ENCODE measurements at regions not wholly inside any gene's neighbourhood (a gene's known extent, or its start where the extent isn't known, plus 50 kb on each side); places are given as distances from the start of the nearest gene placed in this dataset.

DNA sequence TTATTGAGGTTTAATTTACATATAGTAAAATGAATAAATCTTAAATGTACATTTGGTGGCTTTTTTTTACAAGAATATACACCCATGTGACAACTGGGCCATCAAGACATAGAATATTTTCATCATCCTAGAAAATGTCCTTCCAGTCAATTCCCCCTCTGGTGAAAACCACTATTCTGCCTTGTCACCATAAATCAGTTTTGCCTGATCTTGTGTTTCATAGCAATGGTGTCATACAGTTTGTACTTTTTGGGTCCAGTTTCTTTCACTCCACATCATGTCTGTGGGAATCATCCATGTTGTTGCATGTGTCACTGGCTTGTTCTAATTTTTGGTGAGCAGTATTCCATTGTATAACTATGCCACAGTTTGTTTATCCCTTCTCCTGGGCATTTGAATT lies 133.1 kb downstream of the PDCD6IP start:
- no peak for DNase-seq
- intact Hi-C loops (cut with DNase I): no loop called here
- Histone ChIP-seq H3K27ac (no peak overlapping the region), H3K9me3 (no peaks in the 10 kb centered on the region), H3K36me3 (no peaks in the 10 kb centered on the region), H3K4me1 (no peaks in the 10 kb centered on the region), H3K4me3 (replicated peaks in 1 of 3) (no peak overlapping the region), H3K27me3 (no peaks in the 10 kb centered on the region)
- TF ChIP-seq, protein P1, sequence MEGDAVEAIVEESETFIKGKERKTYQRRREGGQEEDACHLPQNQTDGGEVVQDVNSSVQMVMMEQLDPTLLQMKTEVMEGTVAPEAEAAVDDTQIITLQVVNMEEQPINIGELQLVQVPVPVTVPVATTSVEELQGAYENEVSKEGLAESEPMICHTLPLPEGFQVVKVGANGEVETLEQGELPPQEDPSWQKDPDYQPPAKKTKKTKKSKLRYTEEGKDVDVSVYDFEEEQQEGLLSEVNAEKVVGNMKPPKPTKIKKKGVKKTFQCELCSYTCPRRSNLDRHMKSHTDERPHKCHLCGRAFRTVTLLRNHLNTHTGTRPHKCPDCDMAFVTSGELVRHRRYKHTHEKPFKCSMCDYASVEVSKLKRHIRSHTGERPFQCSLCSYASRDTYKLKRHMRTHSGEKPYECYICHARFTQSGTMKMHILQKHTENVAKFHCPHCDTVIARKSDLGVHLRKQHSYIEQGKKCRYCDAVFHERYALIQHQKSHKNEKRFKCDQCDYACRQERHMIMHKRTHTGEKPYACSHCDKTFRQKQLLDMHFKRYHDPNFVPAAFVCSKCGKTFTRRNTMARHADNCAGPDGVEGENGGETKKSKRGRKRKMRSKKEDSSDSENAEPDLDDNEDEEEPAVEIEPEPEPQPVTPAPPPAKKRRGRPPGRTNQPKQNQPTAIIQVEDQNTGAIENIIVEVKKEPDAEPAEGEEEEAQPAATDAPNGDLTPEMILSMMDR (IDR thresholded peaks at IDR 0.05): no peak
- no peak for TF ChIP-seq POLR2A (IDR thresholded peaks at IDR 0.05)

GRCh38 chr3:33932010-33932764 lies 133.8 kb downstream of the PDCD6IP start:
- no peak for DNase-seq
- 80% methylated on average over 6 of the region's 6 CpGs for WGBS, 2 donors
- intact Hi-C loops (cut with DNase I): no loop called here
- no peak overlapping the region for H3K27ac ChIP-seq
- no peak for TF ChIP-seq POLR2A (IDR thresholded peaks at IDR 0.05)
- TF ChIP-seq, protein P1 (IDR thresholded peaks at IDR 0.05): no peak
- H3K4me1 ChIP-seq: no peaks in the 10 kb centered on the region
- no peaks in the 10 kb centered on the region for H3K36me3 ChIP-seq
- no peaks in the 10 kb centered on the region for H3K27me3 ChIP-seq
- no peak overlapping the region for H3K4me3 ChIP-seq (replicated peaks in 1 of 3)
- no peaks in the 10 kb centered on the region for H3K9me3 ChIP-seq

- DNase-seq: no peak
- no peak overlapping the region for H3K27ac ChIP-seq
- intact Hi-C loops (cut with DNase I): no loop called here
- 72 to 92% methylated on average over 3 of the region's 3 CpGs for WGBS, 2 donors
- H3K36me3 ChIP-seq: no peaks in the 10 kb centered on the region
- H3K4me1 ChIP-seq: no peaks in the 10 kb centered on the region
- H3K9me3 ChIP-seq: no peaks in the 10 kb centered on the region
- no peak overlapping the region for H3K4me3 ChIP-seq (replicated peaks in 1 of 3)
- TF ChIP-seq, protein P1 (IDR thresholded peaks at IDR 0.05): no peak
- no peak for TF ChIP-seq POLR2A (IDR thresholded peaks at IDR 0.05)
- H3K27me3 ChIP-seq: no peaks in the 10 kb centered on the region
These were observed 137.9 kb downstream of the PDCD6IP start for GRCh38 chr3:33936171-33936920.

DNA sequence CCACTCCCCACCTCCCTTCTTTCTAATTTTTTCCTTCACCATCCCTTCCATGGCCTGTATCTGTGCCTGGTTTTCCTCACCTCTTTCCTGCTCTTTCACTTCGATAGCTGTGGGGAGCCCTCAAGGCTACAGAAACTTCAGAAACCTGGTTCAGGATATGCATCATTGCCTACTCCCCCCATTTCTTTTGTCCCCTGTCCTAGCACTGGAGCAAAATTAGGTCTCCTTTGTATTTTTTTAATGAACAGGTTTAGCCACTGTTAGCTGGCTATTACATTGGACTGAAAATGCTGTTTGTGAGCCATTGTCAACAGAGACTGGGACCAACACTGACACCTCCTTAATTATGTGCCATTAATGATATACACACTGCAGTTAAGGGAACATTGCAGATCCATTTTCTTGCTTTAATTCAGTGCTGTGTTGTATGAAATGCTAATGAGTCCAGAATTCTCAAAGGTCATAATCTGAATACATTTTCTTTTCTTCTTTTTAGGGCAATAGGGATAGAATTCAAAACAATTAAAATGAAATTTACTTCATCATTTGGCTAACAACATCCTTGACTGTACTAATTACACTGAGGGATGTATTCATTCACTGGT lies 138.6 kb downstream of the PDCD6IP start:
- no peak for DNase-seq
- H3K27me3 ChIP-seq: no peaks in the 10 kb centered on the region
- H3K4me3 ChIP-seq (replicated peaks in 1 of 3): no peak overlapping the region
- H3K4me1 ChIP-seq: no peaks in the 10 kb centered on the region
- H3K36me3 ChIP-seq: no peaks in the 10 kb centered on the region
- intact Hi-C loops (cut with DNase I): no loop called here
- TF ChIP-seq, protein P1 (IDR thresholded peaks at IDR 0.05): no peak
- TF ChIP-seq POLR2A (IDR thresholded peaks at IDR 0.05): no peak
- WGBS, 2 donors: 28 to 29% methylated on average over 1 of the region's 1 CpG
- no peaks in the 10 kb centered on the region for H3K9me3 ChIP-seq
- no peak overlapping the region for H3K27ac ChIP-seq

DNA sequence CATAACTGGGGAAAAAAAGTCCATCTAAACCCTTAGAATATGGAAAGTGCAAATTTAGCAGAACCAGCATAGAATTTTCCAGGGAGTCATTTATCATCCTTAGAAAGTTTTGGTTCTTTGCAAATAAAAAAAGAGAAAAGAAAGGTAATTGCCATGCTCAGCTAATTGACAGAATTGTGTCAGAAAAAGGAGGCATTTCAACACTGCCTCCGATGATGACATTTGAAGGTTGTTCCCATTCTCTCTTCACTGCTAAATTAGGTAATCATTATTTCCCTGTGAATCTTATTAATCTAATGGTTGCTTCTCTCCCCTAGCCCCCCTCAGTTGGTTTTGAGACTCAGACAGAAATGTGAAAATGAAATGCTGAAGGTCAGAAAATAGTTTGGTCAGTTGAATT lies 139.2 kb downstream of the PDCD6IP start:
- Histone ChIP-seq H3K27me3 (no peaks in the 10 kb centered on the region), H3K36me3 (no peaks in the 10 kb centered on the region), H3K4me3 (replicated peaks in 1 of 3) (no peak overlapping the region), H3K9me3 (no peaks in the 10 kb centered on the region), H3K4me1 (no peaks in the 10 kb centered on the region), H3K27ac (no peak overlapping the region)
- intact Hi-C loops (cut with DNase I): no loop called here
- DNase-seq: no peak
- 80 to 83% methylated on average over 1 of the region's 1 CpG for WGBS, 2 donors
- no peak for TF ChIP-seq POLR2A (IDR thresholded peaks at IDR 0.05)
- TF ChIP-seq, protein P1 (IDR thresholded peaks at IDR 0.05): no peak
